ENCODE measurements at regions not wholly inside any gene's neighbourhood (a gene's known extent, or its start where the extent isn't known, plus 50 kb on each side); places are given as distances from the start of the nearest gene placed in this dataset.

DNA sequence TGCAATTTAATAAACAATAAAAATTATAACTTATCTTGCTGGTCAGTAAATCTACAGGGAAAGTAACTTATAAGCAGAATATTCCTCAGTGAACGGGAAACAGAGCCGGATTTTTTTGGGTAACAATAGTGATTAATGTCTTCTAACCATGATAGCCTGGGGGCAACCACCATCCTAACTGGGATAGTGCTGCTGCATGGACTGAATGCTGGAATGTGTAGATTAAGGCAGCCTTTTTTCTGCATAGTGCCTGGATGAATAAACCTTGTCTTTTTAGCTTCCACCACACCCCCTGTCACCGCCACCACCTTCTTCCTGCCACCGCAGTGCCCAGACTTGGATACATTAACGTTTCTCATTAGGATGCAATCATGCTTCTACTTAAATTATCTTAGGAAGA is 83.6 kb upstream of the LNX1 start:
- TF ChIP-seq RAD21 (conservative IDR thresholded peaks at IDR 0.05) (no peak), MXI1 (conservative IDR thresholded peaks at IDR 0.05; ENCODE audit: poor library complexity, severe bottlenecking) (no peak), SMC3 (conservative IDR thresholded peaks at IDR 0.05; ENCODE audit: poor library complexity) (no peak), TAF1 (IDR thresholded peaks at IDR 0.05; ENCODE audit: low read depth) (no peak), POLR2AphosphoS5 (IDR thresholded peaks at IDR 0.05) (no peak)
- TF ChIP-seq, protein P1, sequence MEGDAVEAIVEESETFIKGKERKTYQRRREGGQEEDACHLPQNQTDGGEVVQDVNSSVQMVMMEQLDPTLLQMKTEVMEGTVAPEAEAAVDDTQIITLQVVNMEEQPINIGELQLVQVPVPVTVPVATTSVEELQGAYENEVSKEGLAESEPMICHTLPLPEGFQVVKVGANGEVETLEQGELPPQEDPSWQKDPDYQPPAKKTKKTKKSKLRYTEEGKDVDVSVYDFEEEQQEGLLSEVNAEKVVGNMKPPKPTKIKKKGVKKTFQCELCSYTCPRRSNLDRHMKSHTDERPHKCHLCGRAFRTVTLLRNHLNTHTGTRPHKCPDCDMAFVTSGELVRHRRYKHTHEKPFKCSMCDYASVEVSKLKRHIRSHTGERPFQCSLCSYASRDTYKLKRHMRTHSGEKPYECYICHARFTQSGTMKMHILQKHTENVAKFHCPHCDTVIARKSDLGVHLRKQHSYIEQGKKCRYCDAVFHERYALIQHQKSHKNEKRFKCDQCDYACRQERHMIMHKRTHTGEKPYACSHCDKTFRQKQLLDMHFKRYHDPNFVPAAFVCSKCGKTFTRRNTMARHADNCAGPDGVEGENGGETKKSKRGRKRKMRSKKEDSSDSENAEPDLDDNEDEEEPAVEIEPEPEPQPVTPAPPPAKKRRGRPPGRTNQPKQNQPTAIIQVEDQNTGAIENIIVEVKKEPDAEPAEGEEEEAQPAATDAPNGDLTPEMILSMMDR (IDR thresholded peaks at IDR 0.05; ENCODE audit: poor library complexity, severe bottlenecking) = no peak
